GM12872 (cell line): ENCODE measurements at regions not wholly inside any gene's neighbourhood (a gene's known extent, or its start where the extent isn't known, plus 50 kb on each side); places are given as distances from the start of the nearest gene placed in this dataset.

Source experiments
- CTCF ChIP-seq: IDR thresholded peaks from 3 replicates; pipeline ENCODE4 v1.5.1; 2011; ENCODE audit warnings: low read depth, mild to moderate bottlenecking, low read length, moderate library complexity; ENCODE audit not compliant: insufficient read depth

- no peak for TF ChIP-seq CTCF
Observed at GRCh38 chr13:74000876-74001275, 133.3 kb downstream of the KLF12 start.

- TF ChIP-seq CTCF = no peak
Observed at GRCh38 chr13:73998631-73999030, 135.6 kb downstream of the KLF12 start.

- no peak for TF ChIP-seq CTCF
Observed at GRCh38 chr13:73997964-73998363, 136.2 kb downstream of the KLF12 start.

GRCh38 chr13:73996569-73996968 is 137.6 kb downstream of the KLF12 start:
- no peak for TF ChIP-seq CTCF

- no peak for TF ChIP-seq CTCF
Observed at GRCh38 chr13:73995736-73996135, 138.5 kb downstream of the KLF12 start.

- TF ChIP-seq CTCF = no peak
Observed at GRCh38 chr13:73993661-73994060, 140.5 kb downstream of the KLF12 start.

- no peak for TF ChIP-seq CTCF
Observed at GRCh38 chr13:73991884-73992283, 142.3 kb downstream of the KLF12 start.

- no peak for TF ChIP-seq CTCF
Observed at GRCh38 chr13:73991384-73991783, 142.8 kb downstream of the KLF12 start.
